ENCODE measurements at regions not wholly inside any gene's neighbourhood (a gene's known extent, or its start where the extent isn't known, plus 50 kb on each side); places are given as distances from the start of the nearest gene placed in this dataset.

DNA sequence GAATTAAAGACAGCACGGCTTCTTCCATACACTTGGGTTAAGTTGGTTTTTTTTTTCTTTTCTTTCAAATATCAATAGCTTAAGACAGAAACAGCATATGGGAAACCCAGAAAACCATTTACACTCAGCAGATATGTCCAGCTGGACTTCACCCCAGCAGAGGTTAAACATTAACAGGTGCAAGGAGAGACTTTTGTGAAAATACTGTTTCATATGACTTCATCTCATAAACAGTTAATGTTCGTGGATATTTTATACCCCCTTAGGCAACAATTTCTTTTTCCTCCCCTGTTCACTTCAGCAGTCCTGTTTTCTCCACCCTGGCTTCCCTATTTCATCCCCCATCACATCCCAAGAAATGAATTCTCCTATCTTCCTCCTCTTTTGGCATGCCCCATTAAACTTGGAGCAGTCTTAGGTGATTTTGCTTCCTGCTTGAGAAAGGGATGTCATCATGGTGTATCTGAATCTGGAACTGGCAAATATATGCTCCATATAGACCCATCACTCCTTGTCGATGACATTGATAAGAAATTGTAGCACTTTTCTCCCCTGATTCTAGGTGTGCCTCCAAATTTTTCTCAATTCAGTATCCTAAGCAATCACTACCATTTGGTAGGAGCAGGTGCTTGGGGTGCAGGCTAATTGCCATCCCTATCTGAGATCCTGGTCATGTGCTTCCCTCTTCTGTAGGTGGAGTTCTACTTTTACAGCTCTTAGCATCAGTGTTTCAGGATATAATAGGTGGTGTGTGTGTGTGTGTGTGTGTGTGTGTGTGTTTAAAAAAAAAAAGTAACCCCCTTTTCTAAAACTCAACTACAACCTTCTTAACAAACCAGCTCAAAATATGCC is 67.9 kb downstream of the BMP4 start:
- DNase-seq = no peak
- no peaks in the 10 kb centered on the region for H3K4me1 ChIP-seq (ENCODE audit: control insufficient read depth in 1 of 2, insufficient read depth in 2 of 2, low read depth in 1 of 2, low read length in 1 of 2)

DNA sequence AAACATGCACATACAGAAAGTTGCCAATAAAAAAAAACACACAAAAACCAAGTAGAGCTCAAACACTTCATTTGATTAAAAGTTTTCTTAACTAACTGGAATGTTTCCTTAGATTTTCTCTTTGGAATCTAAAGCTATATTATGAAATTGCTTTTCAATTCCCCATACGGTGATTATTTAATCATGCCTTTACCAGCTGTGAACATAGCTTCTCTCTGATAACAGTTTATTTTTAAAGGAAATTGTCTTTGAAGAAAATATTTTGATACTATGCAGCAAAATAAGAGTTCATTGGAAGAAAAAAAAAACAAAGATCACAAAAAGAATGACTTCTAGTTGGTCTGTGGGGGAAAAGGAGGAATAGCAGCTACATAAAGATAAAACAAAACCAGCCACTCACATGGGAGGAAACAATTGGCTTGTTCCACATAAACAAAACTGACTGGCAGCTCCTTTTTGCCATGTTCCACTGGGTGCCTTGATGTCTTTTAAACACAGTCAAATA is 71.4 kb downstream of the BMP4 start:
- Histone ChIP-seq H3K9me3 (no peaks in the 10 kb centered on the region), H3K9me2 (no peaks in the 10 kb centered on the region), H3K27me3 (ENCODE audit: insufficient read depth) (no peaks in the 10 kb centered on the region), H3K9ac (no peak overlapping the region), H3K79me2 (ENCODE audit: insufficient read depth) (no peaks in the 10 kb centered on the region), H2AFZ (ENCODE audit: low read depth) (no peak overlapping the region), H3K4me2 (no peak overlapping the region), H3F3A (replicated peaks; ENCODE audit: insufficient read depth) (no peaks in the 10 kb centered on the region), H4K20me1 (ENCODE audit: insufficient read depth) (no peaks in the 10 kb centered on the region), H3K4me3 (ENCODE audit: low read depth in 2 of 2, low read length in 1 of 2) (no peak overlapping the region), H3K36me3 (replicated peaks in 1 of 2; ENCODE audit: control insufficient read depth in 1 of 2, insufficient read depth in 2 of 2, low read length in 1 of 2) (no peaks in the 10 kb centered on the region), H3K27ac (ENCODE audit: low read depth in 2 of 2, low read length in 1 of 2) (no peak overlapping the region), H3K4me1 (ENCODE audit: control insufficient read depth in 1 of 2, insufficient read depth in 2 of 2, low read depth in 1 of 2, low read length in 1 of 2) (no peaks in the 10 kb centered on the region)
- ChIA-PET POLR2A (no interaction called here), CTCF (interaction anchor here (1.0 to 2.1 kb wide), 2 partner anchors 9 to 45 kb away, joined by 4 to 5 read pairs; no protein-coding TSS in a partner anchor)
- WGBS (ENCODE audit: low lambda C conversion rate) = 15% methylated on average over 1 of the region's 1 CpG
- DNase-seq = no peak
- TF ChIP-seq, protein P1, sequence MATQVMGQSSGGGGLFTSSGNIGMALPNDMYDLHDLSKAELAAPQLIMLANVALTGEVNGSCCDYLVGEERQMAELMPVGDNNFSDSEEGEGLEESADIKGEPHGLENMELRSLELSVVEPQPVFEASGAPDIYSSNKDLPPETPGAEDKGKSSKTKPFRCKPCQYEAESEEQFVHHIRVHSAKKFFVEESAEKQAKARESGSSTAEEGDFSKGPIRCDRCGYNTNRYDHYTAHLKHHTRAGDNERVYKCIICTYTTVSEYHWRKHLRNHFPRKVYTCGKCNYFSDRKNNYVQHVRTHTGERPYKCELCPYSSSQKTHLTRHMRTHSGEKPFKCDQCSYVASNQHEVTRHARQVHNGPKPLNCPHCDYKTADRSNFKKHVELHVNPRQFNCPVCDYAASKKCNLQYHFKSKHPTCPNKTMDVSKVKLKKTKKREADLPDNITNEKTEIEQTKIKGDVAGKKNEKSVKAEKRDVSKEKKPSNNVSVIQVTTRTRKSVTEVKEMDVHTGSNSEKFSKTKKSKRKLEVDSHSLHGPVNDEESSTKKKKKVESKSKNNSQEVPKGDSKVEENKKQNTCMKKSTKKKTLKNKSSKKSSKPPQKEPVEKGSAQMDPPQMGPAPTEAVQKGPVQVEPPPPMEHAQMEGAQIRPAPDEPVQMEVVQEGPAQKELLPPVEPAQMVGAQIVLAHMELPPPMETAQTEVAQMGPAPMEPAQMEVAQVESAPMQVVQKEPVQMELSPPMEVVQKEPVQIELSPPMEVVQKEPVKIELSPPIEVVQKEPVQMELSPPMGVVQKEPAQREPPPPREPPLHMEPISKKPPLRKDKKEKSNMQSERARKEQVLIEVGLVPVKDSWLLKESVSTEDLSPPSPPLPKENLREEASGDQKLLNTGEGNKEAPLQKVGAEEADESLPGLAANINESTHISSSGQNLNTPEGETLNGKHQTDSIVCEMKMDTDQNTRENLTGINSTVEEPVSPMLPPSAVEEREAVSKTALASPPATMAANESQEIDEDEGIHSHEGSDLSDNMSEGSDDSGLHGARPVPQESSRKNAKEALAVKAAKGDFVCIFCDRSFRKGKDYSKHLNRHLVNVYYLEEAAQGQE (IDR thresholded peaks at IDR 0.05; ENCODE audit: low read depth, low read length) = no peak
- TF ChIP-seq YY1 (IDR thresholded peaks at IDR 0.05; ENCODE audit: low read depth) = no peak
- no peak for TF ChIP-seq MEF2A (IDR thresholded peaks at IDR 0.05; ENCODE audit: borderline replicate concordance, low read depth)
- TF ChIP-seq SMC3 (IDR thresholded peaks at IDR 0.05; ENCODE audit: low read depth, low read length) = no peak
- TF ChIP-seq, protein P2, sequence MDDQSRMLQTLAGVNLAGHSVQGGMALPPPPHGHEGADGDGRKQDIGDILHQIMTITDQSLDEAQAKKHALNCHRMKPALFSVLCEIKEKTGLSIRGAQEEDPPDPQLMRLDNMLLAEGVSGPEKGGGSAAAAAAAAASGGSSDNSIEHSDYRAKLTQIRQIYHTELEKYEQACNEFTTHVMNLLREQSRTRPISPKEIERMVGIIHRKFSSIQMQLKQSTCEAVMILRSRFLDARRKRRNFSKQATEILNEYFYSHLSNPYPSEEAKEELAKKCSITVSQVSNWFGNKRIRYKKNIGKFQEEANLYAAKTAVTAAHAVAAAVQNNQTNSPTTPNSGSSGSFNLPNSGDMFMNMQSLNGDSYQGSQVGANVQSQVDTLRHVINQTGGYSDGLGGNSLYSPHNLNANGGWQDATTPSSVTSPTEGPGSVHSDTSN (IDR thresholded peaks at IDR 0.05) = no peak
- no peak for TF ChIP-seq GATA2 (CRISPR knock-in tag; IDR thresholded peaks at IDR 0.05)
- TF ChIP-seq RFX5 (IDR thresholded peaks at IDR 0.05; ENCODE audit: low read length) = no peak
- TF ChIP-seq FOSL2 (IDR thresholded peaks at IDR 0.05; ENCODE audit: borderline replicate concordance, low read depth) = no peak
- TF ChIP-seq POLR2AphosphoS5 (IDR thresholded peaks at IDR 0.05; ENCODE audit: low read depth, low read length) = no peak
- TF ChIP-seq, protein P3, sequence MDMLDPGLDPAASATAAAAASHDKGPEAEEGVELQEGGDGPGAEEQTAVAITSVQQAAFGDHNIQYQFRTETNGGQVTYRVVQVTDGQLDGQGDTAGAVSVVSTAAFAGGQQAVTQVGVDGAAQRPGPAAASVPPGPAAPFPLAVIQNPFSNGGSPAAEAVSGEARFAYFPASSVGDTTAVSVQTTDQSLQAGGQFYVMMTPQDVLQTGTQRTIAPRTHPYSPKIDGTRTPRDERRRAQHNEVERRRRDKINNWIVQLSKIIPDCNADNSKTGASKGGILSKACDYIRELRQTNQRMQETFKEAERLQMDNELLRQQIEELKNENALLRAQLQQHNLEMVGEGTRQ (IDR thresholded peaks at IDR 0.05; ENCODE audit: borderline replicate concordance, low read depth, low read length) = no peak

More for the DNA sequence above, 67.9 kb downstream of the BMP4 start:
- H3K27ac ChIP-seq (ENCODE audit: low read depth in 2 of 2, low read length in 1 of 2) = no peak overlapping the region
- no peaks in the 10 kb centered on the region for H3K9me3 ChIP-seq
- H3K9ac ChIP-seq = no peak overlapping the region
- no peaks in the 10 kb centered on the region for H3F3A ChIP-seq (replicated peaks; ENCODE audit: insufficient read depth)
- TF ChIP-seq GATA2 (CRISPR knock-in tag; IDR thresholded peaks at IDR 0.05) (no peak), POLR2AphosphoS5 (IDR thresholded peaks at IDR 0.05; ENCODE audit: low read depth, low read length) (no peak), EP300 (IDR thresholded peaks at IDR 0.05; ENCODE audit: borderline replicate concordance in 1 of 2, low read depth in 1 of 2, low read length in 1 of 2) (no peak), MEF2A (IDR thresholded peaks at IDR 0.05; ENCODE audit: borderline replicate concordance, low read depth) (no peak), NRF1 (IDR thresholded peaks at IDR 0.05; ENCODE audit: low read depth, low read length) (no peak), TEAD4 (IDR thresholded peaks at IDR 0.05; ENCODE audit: borderline replicate concordance, insufficient read depth) (no peak), SMC3 (IDR thresholded peaks at IDR 0.05; ENCODE audit: low read depth, low read length) (no peak), EZH2phosphoT487 (IDR thresholded peaks at IDR 0.05; ENCODE audit: borderline replicate concordance, low read depth) (no peak)
- TF ChIP-seq, protein P1 (IDR thresholded peaks at IDR 0.05; ENCODE audit: low read depth, low read length) = no peak
- H3K36me3 ChIP-seq (replicated peaks in 1 of 2; ENCODE audit: control insufficient read depth in 1 of 2, insufficient read depth in 2 of 2, low read length in 1 of 2) = no peaks in the 10 kb centered on the region
- no peak overlapping the region for H3K4me3 ChIP-seq (ENCODE audit: low read depth in 2 of 2, low read length in 1 of 2)
- 11% methylated on average over 3 of the region's 3 CpGs for WGBS (ENCODE audit: low lambda C conversion rate)
- POLR2A ChIA-PET = no interaction called here
- CTCF ChIA-PET = no interaction called here
- H3K9me2 ChIP-seq = no peaks in the 10 kb centered on the region
- no peaks in the 10 kb centered on the region for H4K20me1 ChIP-seq (ENCODE audit: insufficient read depth)
- H3K27me3 ChIP-seq (ENCODE audit: insufficient read depth) = no peaks in the 10 kb centered on the region
- H3K79me2 ChIP-seq (ENCODE audit: insufficient read depth) = no peaks in the 10 kb centered on the region
- no peak overlapping the region for H2AFZ ChIP-seq (ENCODE audit: low read depth)
- no peak overlapping the region for H3K4me2 ChIP-seq
